ENCODE measurements at regions not wholly inside any gene's neighbourhood (a gene's known extent, or its start where the extent isn't known, plus 50 kb on each side); places are given as distances from the start of the nearest gene placed in this dataset.

GRCh38 chr1:187624812-187625545 lies 796.2 kb downstream of the PLA2G4A start:
- TF ChIP-seq CTCF (IDR thresholded peaks at IDR 0.05; ENCODE audit: extremely low read depth, low read depth, low read length) = no peak
- Histone ChIP-seq H3K27ac (ENCODE audit: low read depth, low read length) (no peak overlapping the region), H3K4me3 (ENCODE audit: insufficient read depth, low read length) (no peak overlapping the region), H3K4me1 (ENCODE audit: insufficient read depth, low read length) (no peaks in the 10 kb centered on the region), H2AFZ (ENCODE audit: low read length) (no peak overlapping the region), H3K27me3 (ENCODE audit: insufficient read depth, low read length) (no peaks in the 10 kb centered on the region), H3K4me2 (ENCODE audit: insufficient read depth, low read length) (no peak overlapping the region), H3K79me2 (ENCODE audit: insufficient read depth, low read length) (no peaks in the 10 kb centered on the region), H4K20me1 (ENCODE audit: insufficient read depth, low read length) (no peaks in the 10 kb centered on the region), H3K9me3 (ENCODE audit: low read depth, low read length) (no peaks in the 10 kb centered on the region), H3K36me3 (ENCODE audit: insufficient read depth, low read length) (no peaks in the 10 kb centered on the region)
- no peak for DNase-seq (ENCODE audit: insufficient read length, low spot score, missing footprints)

GRCh38 chr1:187626056-187626455 lies 797.3 kb downstream of the PLA2G4A start:
- H3K4me3 ChIP-seq (ENCODE audit: insufficient read depth, low read length) = no peak overlapping the region
- TF ChIP-seq CTCF (IDR thresholded peaks at IDR 0.05; ENCODE audit: extremely low read depth, low read depth, low read length) = no peak
- H3K27ac ChIP-seq (ENCODE audit: low read depth, low read length) = no peak overlapping the region
- no peak for DNase-seq (ENCODE audit: insufficient read length, low spot score, missing footprints)
- no peaks in the 10 kb centered on the region for H3K27me3 ChIP-seq (ENCODE audit: insufficient read depth, low read length)
- H3K36me3 ChIP-seq (ENCODE audit: insufficient read depth, low read length) = no peaks in the 10 kb centered on the region
- H2AFZ ChIP-seq (ENCODE audit: low read length) = no peak overlapping the region
- no peaks in the 10 kb centered on the region for H3K79me2 ChIP-seq (ENCODE audit: insufficient read depth, low read length)
- no peaks in the 10 kb centered on the region for H3K9me3 ChIP-seq (ENCODE audit: low read depth, low read length)
- no peak overlapping the region for H3K4me2 ChIP-seq (ENCODE audit: insufficient read depth, low read length)
- H3K4me1 ChIP-seq (ENCODE audit: insufficient read depth, low read length) = no peaks in the 10 kb centered on the region
- H4K20me1 ChIP-seq (ENCODE audit: insufficient read depth, low read length) = no peaks in the 10 kb centered on the region

GRCh38 chr1:187627516-187627915 lies 798.8 kb downstream of the PLA2G4A start:
- Histone ChIP-seq H3K27me3 (ENCODE audit: insufficient read depth, low read length) (no peaks in the 10 kb centered on the region), H3K79me2 (ENCODE audit: insufficient read depth, low read length) (no peaks in the 10 kb centered on the region), H2AFZ (ENCODE audit: low read length) (no peak overlapping the region), H3K27ac (ENCODE audit: low read depth, low read length) (no peak overlapping the region), H3K9me3 (ENCODE audit: low read depth, low read length) (peaks cover 3% of the 10 kb centered on the region), H4K20me1 (ENCODE audit: insufficient read depth, low read length) (no peaks in the 10 kb centered on the region), H3K4me3 (ENCODE audit: insufficient read depth, low read length) (no peak overlapping the region), H3K4me2 (ENCODE audit: insufficient read depth, low read length) (no peak overlapping the region), H3K4me1 (ENCODE audit: insufficient read depth, low read length) (no peaks in the 10 kb centered on the region), H3K36me3 (ENCODE audit: insufficient read depth, low read length) (no peaks in the 10 kb centered on the region)
- no peak for DNase-seq (ENCODE audit: insufficient read length, low spot score, missing footprints)
- no peak for TF ChIP-seq CTCF (IDR thresholded peaks at IDR 0.05; ENCODE audit: extremely low read depth, low read depth, low read length)

GRCh38 chr1:187629075-187629474 lies 800.3 kb downstream of the PLA2G4A start:
- H3K4me3 ChIP-seq (ENCODE audit: insufficient read depth, low read length) = no peak overlapping the region
- H3K4me1 ChIP-seq (ENCODE audit: insufficient read depth, low read length) = no peaks in the 10 kb centered on the region
- no peak overlapping the region for H3K4me2 ChIP-seq (ENCODE audit: insufficient read depth, low read length)
- H3K36me3 ChIP-seq (ENCODE audit: insufficient read depth, low read length) = no peaks in the 10 kb centered on the region
- H2AFZ ChIP-seq (ENCODE audit: low read length) = no peak overlapping the region
- H3K9me3 ChIP-seq (ENCODE audit: low read depth, low read length) = peaks cover 3% of the 10 kb centered on the region
- no peaks in the 10 kb centered on the region for H3K27me3 ChIP-seq (ENCODE audit: insufficient read depth, low read length)
- no peaks in the 10 kb centered on the region for H3K79me2 ChIP-seq (ENCODE audit: insufficient read depth, low read length)
- no peak for DNase-seq (ENCODE audit: insufficient read length, low spot score, missing footprints)
- H3K27ac ChIP-seq (ENCODE audit: low read depth, low read length) = no peak overlapping the region
- no peak for TF ChIP-seq CTCF (IDR thresholded peaks at IDR 0.05; ENCODE audit: extremely low read depth, low read depth, low read length)
- H4K20me1 ChIP-seq (ENCODE audit: insufficient read depth, low read length) = no peaks in the 10 kb centered on the region
